MM.1S (cell line): ENCODE measurements at regions not wholly inside any gene's neighbourhood (a gene's known extent, or its start where the extent isn't known, plus 50 kb on each side); places are given as distances from the start of the nearest gene placed in this dataset.

Experiments used
- DNase-seq: peaks from one replicate; pipeline ENCODE4 v3.0.0-alpha.2; 2015
- H2AFZ ChIP-seq: fragments of 300-600 bp; sonication (generic); 2 replicates; pipeline ENCODE4 v1.6.0; 2016; ENCODE audit warnings: antibody characterized with exemption, low read length
- H3F3A ChIP-seq: fragments of 300-600 bp; sonication (generic); 2 replicates; pipeline ENCODE4 v1.6.1; 2016; ENCODE audit warnings: mild to moderate bottlenecking, antibody characterized with exemption, low read length, moderate library complexity, mixed read lengths; ENCODE audit not compliant: insufficient read depth
- H3K27ac ChIP-seq: fragments of 300-600 bp; sonication (generic); 2 replicates; pipeline ENCODE4 v1.5.1; 2016; ENCODE audit warnings: mild to moderate bottlenecking, low read length
- H3K27me3 ChIP-seq: fragments of 300-600 bp; sonication (generic); replicated peaks from 2 replicates; pipeline ENCODE4 v1.6.0; 2016; ENCODE audit warnings: low read length; ENCODE audit not compliant: insufficient read depth
- H3K36me3 ChIP-seq: fragments of 300-600 bp; sonication (generic); replicated peaks from 2 replicates; pipeline ENCODE4 v1.6.1; 2016; ENCODE audit warnings: mild to moderate bottlenecking, low read length, mixed read lengths; ENCODE audit not compliant: insufficient read depth
- H3K4me1 ChIP-seq: fragments of 300-600 bp; sonication (generic); 2 replicates; pipeline ENCODE4 v1.6.1; 2016; ENCODE audit warnings: low read length, mixed read lengths
- H3K4me2 ChIP-seq: fragments of 300-600 bp; sonication (generic); 2 replicates; pipeline ENCODE4 v1.6.0; 2016; ENCODE audit warnings: low read depth, low read length
- H3K4me3 ChIP-seq: fragments of 300-600 bp; sonication (generic); 2 replicates; pipeline ENCODE4 v1.5.1; 2016; ENCODE audit warnings: low read length, mixed read lengths
- H3K79me2 ChIP-seq: fragments of 300-600 bp; sonication (generic); 2 replicates; pipeline ENCODE4 v1.6.1; 2016; ENCODE audit warnings: mixed run types, low read length, mixed read lengths
- H3K9ac ChIP-seq: fragments of 300-600 bp; sonication (generic); 2 replicates; pipeline ENCODE4 v1.6.1; 2016; ENCODE audit warnings: low read length, mixed read lengths
- H3K9me2 ChIP-seq: fragments of 300-600 bp; sonication (generic); replicated peaks from 2 replicates; pipeline ENCODE4 v1.6.1; 2016; ENCODE audit warnings: mild to moderate bottlenecking, low read length, mixed read lengths; ENCODE audit not compliant: insufficient read depth
- H3K9me3 ChIP-seq: fragments of 300-600 bp; sonication (generic); replicated peaks from 2 replicates; pipeline ENCODE4 v1.6.1; 2016; ENCODE audit warnings: mild to moderate bottlenecking, low read length, mixed read lengths; ENCODE audit not compliant: insufficient read depth
- H4K20me1 ChIP-seq: fragments of 300-600 bp; sonication (generic); 2 replicates; pipeline ENCODE4 v1.6.1; 2016; ENCODE audit warnings: mild to moderate bottlenecking, low read length, moderate library complexity, mixed read lengths; ENCODE audit not compliant: insufficient read depth
- EZH2 ChIP-seq: fragments of 300-600 bp; sonication (generic); optimal IDR thresholded peaks from 2 replicates; pipeline ENCODE3; 2017; ENCODE audit warnings: low read depth, mild to moderate bottlenecking, antibody characterized with exemption, low read length, mixed read lengths
- EZH2phosphoT487 ChIP-seq: fragments of 300-600 bp; sonication (generic); IDR thresholded peaks from 2 replicates; pipeline ENCODE4 v1.6.1; 2018; ENCODE audit warnings: antibody characterized with exemption, low read length
- TF ChIP-seq, protein P1 (sequence below): fragments of 300-600 bp; sonication (generic); IDR thresholded peaks from 2 replicates; pipeline ENCODE4 v1.5.1; 2016; ENCODE audit warnings: antibody characterized with exemption, low read length, mixed read lengths

DNA sequence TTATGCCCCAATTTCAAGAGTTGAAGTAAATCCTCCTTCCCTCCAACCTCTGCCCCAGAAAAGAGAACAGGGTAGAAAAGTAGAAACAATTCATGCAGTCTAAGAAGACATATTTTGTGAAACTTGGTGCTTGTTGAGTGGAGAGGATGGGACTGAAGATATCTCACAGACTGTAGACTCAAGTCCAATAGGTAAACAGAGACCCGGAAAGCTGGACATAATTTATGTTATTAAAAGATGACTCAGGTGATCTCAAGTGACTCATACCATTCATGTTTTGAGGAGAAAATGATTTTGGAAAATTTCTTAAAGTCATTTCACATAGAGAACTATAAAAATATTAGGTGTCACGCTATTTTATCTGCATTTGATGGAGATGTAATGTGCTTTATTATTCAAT, 203.1 kb upstream of the SOX9 start:
- H3K9ac ChIP-seq = no peak overlapping the region
- H3K36me3 ChIP-seq = no peaks in the 10 kb centered on the region
- TF ChIP-seq, protein P1, sequence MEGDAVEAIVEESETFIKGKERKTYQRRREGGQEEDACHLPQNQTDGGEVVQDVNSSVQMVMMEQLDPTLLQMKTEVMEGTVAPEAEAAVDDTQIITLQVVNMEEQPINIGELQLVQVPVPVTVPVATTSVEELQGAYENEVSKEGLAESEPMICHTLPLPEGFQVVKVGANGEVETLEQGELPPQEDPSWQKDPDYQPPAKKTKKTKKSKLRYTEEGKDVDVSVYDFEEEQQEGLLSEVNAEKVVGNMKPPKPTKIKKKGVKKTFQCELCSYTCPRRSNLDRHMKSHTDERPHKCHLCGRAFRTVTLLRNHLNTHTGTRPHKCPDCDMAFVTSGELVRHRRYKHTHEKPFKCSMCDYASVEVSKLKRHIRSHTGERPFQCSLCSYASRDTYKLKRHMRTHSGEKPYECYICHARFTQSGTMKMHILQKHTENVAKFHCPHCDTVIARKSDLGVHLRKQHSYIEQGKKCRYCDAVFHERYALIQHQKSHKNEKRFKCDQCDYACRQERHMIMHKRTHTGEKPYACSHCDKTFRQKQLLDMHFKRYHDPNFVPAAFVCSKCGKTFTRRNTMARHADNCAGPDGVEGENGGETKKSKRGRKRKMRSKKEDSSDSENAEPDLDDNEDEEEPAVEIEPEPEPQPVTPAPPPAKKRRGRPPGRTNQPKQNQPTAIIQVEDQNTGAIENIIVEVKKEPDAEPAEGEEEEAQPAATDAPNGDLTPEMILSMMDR = no peak
- TF ChIP-seq EZH2phosphoT487 (no peak), EZH2 (no peak)
- peaks cover 11% of the 10 kb centered on the region; the same call in 1 of the 2 replicates for H3K4me1 ChIP-seq
- H3K9me3 ChIP-seq = no peaks in the 10 kb centered on the region
- H3F3A ChIP-seq = no peaks in the 10 kb centered on the region
- H3K79me2 ChIP-seq = no peaks in the 10 kb centered on the region
- no peak for DNase-seq
- H3K27ac ChIP-seq = no peak overlapping the region
- H2AFZ ChIP-seq = no peak overlapping the region
- no peaks in the 10 kb centered on the region for H3K27me3 ChIP-seq
- no peak overlapping the region for H3K4me2 ChIP-seq
- no peaks in the 10 kb centered on the region for H3K9me2 ChIP-seq
- no peak overlapping the region for H3K4me3 ChIP-seq
- no peaks in the 10 kb centered on the region for H4K20me1 ChIP-seq

DNA sequence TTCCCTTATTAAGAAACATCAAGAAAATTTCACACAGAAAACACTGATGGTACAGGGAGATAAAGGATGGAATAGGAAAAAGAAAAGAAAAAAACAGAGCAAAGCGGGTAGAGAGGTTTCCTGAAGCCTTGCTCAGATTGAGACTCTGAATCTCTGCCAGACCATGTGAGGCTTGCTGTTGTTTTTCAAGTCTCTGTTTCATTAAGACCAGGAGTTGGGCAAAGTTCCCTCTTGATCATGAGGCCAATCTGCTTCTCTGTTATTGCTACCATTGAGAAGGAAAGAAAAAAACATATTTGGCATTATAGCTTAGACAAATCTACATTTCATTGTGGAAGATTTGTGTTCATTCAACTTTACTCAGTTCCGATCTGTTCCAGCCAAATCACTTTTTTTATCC, 201.6 kb upstream of the SOX9 start:
- H3K79me2 ChIP-seq = no peaks in the 10 kb centered on the region
- H3K9ac ChIP-seq = no peak overlapping the region
- no peak overlapping the region for H3K4me2 ChIP-seq
- no peak overlapping the region for H2AFZ ChIP-seq
- H3K27me3 ChIP-seq = no peaks in the 10 kb centered on the region
- H4K20me1 ChIP-seq = no peaks in the 10 kb centered on the region
- no peak overlapping the region for H3K4me3 ChIP-seq
- no peaks in the 10 kb centered on the region for H3F3A ChIP-seq
- H3K36me3 ChIP-seq = no peaks in the 10 kb centered on the region
- TF ChIP-seq, protein P1 = no peak
- no peak for TF ChIP-seq EZH2
- no peak for TF ChIP-seq EZH2phosphoT487
- DNase-seq = no peak
- no peaks in the 10 kb centered on the region for H3K9me2 ChIP-seq
- no peak overlapping the region for H3K27ac ChIP-seq
- H3K4me1 ChIP-seq = peaks cover 11% of the 10 kb centered on the region; the same call in 1 of the 2 replicates
- H3K9me3 ChIP-seq = no peaks in the 10 kb centered on the region

GRCh38 chr17:71919896-71920295, 200.9 kb upstream of the SOX9 start:
- H3K79me2 ChIP-seq = no peaks in the 10 kb centered on the region
- no peak overlapping the region for H2AFZ ChIP-seq
- no peaks in the 10 kb centered on the region for H3F3A ChIP-seq
- H4K20me1 ChIP-seq = no peaks in the 10 kb centered on the region
- H3K9me3 ChIP-seq = no peaks in the 10 kb centered on the region
- DNase-seq = no peak
- TF ChIP-seq, protein P1 = no peak
- TF ChIP-seq EZH2 = no peak
- no peak for TF ChIP-seq EZH2phosphoT487
- H3K36me3 ChIP-seq = no peaks in the 10 kb centered on the region
- no peak overlapping the region for H3K4me3 ChIP-seq
- no peaks in the 10 kb centered on the region for H3K27me3 ChIP-seq
- no peak overlapping the region for H3K4me2 ChIP-seq
- H3K4me1 ChIP-seq = peaks cover 11% of the 10 kb centered on the region; the same call in 1 of the 2 replicates
- H3K9ac ChIP-seq = no peak overlapping the region
- no peaks in the 10 kb centered on the region for H3K9me2 ChIP-seq
- H3K27ac ChIP-seq = no peak overlapping the region
